Adipocyte (in vitro differentiated cells): ENCODE measurements at regions not wholly inside any gene's neighbourhood (a gene's known extent, or its start where the extent isn't known, plus 50 kb on each side); places are given as distances from the start of the nearest gene placed in this dataset.

Experiments used
- DNase-seq: peaks from one replicate; pipeline ENCODE4 v3.0.0-alpha.2; 2015; ENCODE audit warnings: low read depth
- H3K27me3 ChIP-seq: replicated peaks from 2 replicates; pipeline ENCODE4 v1.7.0; 2013; ENCODE audit warnings: mild to moderate bottlenecking, low read length, moderate library complexity; ENCODE audit not compliant: control insufficient read depth, insufficient read depth
- H3K36me3 ChIP-seq: 2 replicates; pipeline ENCODE4 v1.7.0; 2013; ENCODE audit warnings: low read length, mild to moderate bottlenecking, moderate library complexity; ENCODE audit not compliant: control insufficient read depth, insufficient read depth, severe bottlenecking
- H3K4me1 ChIP-seq: 2 replicates; pipeline ENCODE4 v1.7.0; 2013; ENCODE audit warnings: mild to moderate bottlenecking, low read length, moderate library complexity; ENCODE audit not compliant: control insufficient read depth, insufficient read depth
- H3K4me3 ChIP-seq: 2 replicates; pipeline ENCODE4 v1.7.0; 2013; ENCODE audit warnings: mild to moderate bottlenecking, low read length, moderate library complexity
- H3K9ac ChIP-seq: 2 replicates; pipeline ENCODE4 v1.7.0; 2013; ENCODE audit warnings: mild to moderate bottlenecking, low read length, moderate library complexity
- H3K9me3 ChIP-seq: 2 replicates; pipeline ENCODE4 v1.7.0; 2013; ENCODE audit warnings: mild to moderate bottlenecking, low read length, moderate library complexity; ENCODE audit not compliant: control insufficient read depth

- H3K9ac ChIP-seq, result no peak overlapping the region
- H3K27me3 ChIP-seq, result no peaks in the 10 kb centered on the region
- H3K4me3 ChIP-seq, result no peak overlapping the region
- H3K9me3 ChIP-seq, result peaks cover 5% of the 10 kb centered on the region
- no peaks in the 10 kb centered on the region for H3K36me3 ChIP-seq
- DNase-seq, result no peak
- no peaks in the 10 kb centered on the region for H3K4me1 ChIP-seq
These were observed 499.2 kb upstream of the CDH4 start for GRCh38 chr20:60752741-60753420.

DNA sequence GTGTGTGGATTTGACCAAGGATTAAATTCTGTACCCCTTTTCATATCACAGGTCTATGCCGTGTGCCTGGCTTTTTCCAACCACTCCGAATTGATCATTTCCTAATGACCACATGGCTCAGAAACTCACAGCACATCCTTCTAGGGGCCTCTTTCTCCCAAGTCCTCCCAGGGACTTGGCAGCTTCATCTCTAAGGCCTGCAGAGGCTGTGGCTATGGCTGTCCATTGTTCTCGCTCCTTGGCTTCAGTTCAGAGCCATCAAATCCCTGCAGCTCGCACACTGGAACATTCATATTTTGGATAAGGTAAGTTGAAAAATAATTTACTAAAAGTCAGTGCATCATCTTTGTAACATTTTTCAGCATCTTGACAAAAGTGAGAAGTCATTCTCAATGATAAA, 497.2 kb upstream of the CDH4 start:
- DNase-seq, result no peak

GRCh38 chr20:60759651-60760050, 492.4 kb upstream of the CDH4 start:
- no peak overlapping the region for H3K4me3 ChIP-seq
- H3K27me3 ChIP-seq, result no peaks in the 10 kb centered on the region
- H3K36me3 ChIP-seq, result no peaks in the 10 kb centered on the region
- H3K9me3 ChIP-seq, result peaks cover 2% of the 10 kb centered on the region
- H3K4me1 ChIP-seq, result no peaks in the 10 kb centered on the region
- no peak for DNase-seq
- no peak overlapping the region for H3K9ac ChIP-seq

More for the DNA sequence above, 497.2 kb upstream of the CDH4 start:
- Histone ChIP-seq H3K4me1 (no peaks in the 10 kb centered on the region), H3K36me3 (no peaks in the 10 kb centered on the region), H3K9ac (no peak overlapping the region), H3K4me3 (no peak overlapping the region), H3K9me3 (peaks cover 5% of the 10 kb centered on the region), H3K27me3 (no peaks in the 10 kb centered on the region)

GRCh38 chr20:60760256-60761000, 491.6 kb upstream of the CDH4 start:
- Histone ChIP-seq H3K9ac (no peak overlapping the region), H3K27me3 (no peaks in the 10 kb centered on the region), H3K4me3 (no peak overlapping the region), H3K4me1 (no peaks in the 10 kb centered on the region), H3K36me3 (no peaks in the 10 kb centered on the region), H3K9me3 (peaks cover 2% of the 10 kb centered on the region)
- DNase-seq, result no peak

DNA sequence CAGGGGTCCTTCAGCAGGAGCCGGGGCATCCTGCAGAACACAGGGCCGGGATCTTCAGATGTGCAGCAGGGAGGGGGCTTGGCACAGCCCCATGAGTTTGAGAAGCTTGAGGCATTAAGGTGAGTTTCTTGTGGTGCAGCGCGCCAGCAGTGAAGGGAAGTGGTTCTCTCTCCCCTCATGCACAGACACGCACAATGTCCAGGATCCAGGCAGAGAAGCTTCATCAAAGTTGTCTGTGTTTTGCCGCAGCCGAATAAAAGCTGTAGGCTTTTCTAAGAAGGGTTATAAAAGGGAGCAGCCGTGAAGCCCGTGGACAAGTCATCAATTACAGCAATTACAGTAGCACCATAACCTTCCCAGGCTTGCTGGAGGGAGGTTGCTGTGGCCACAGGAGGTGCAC, 491.0 kb upstream of the CDH4 start:
- Histone ChIP-seq H3K4me3 (no peak overlapping the region), H3K9me3 (peaks cover 2% of the 10 kb centered on the region), H3K27me3 (no peaks in the 10 kb centered on the region), H3K4me1 (no peaks in the 10 kb centered on the region), H3K36me3 (no peaks in the 10 kb centered on the region), H3K9ac (no peak overlapping the region)
- no peak for DNase-seq

DNA sequence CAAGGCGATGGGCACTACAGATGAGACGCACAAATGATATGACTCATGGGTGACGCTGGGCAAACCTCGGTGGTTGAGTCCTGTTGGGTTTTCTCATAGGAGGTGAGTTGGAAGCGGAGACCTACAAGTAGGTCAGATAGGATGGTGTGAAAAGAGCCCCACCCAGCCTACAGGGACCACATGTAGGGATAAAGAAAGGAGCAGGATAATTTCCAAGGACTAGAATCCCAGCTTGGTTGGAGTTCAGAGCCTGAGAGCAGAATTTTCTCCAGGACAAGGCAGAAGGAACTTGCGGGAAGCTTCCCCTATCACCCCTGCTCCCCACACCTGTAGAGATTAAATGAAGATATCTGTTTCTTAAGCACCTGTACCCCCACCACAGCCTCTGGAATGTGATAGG, 489.7 kb upstream of the CDH4 start:
- no peak overlapping the region for H3K4me3 ChIP-seq
- H3K9ac ChIP-seq, result no peak overlapping the region
- H3K4me1 ChIP-seq, result no peaks in the 10 kb centered on the region
- H3K27me3 ChIP-seq, result no peaks in the 10 kb centered on the region
- no peaks in the 10 kb centered on the region for H3K36me3 ChIP-seq
- peaks cover 2% of the 10 kb centered on the region for H3K9me3 ChIP-seq
- no peak for DNase-seq

- Histone ChIP-seq H3K4me1 (no peaks in the 10 kb centered on the region), H3K9me3 (peaks cover 5% of the 10 kb centered on the region), H3K4me3 (no peak overlapping the region), H3K36me3 (no peaks in the 10 kb centered on the region), H3K9ac (no peak overlapping the region), H3K27me3 (no peaks in the 10 kb centered on the region)
- no peak for DNase-seq
These were observed 487.7 kb upstream of the CDH4 start for GRCh38 chr20:60764328-60764727.

- DNase-seq, result no peak
- Histone ChIP-seq H3K4me3 (no peak overlapping the region), H3K36me3 (no peaks in the 10 kb centered on the region), H3K4me1 (no peaks in the 10 kb centered on the region), H3K9ac (no peak overlapping the region), H3K9me3 (peaks cover 9% of the 10 kb centered on the region), H3K27me3 (no peaks in the 10 kb centered on the region)
These were observed 487.3 kb upstream of the CDH4 start for GRCh38 chr20:60764771-60765170.

GRCh38 chr20:60765821-60766403, 486.1 kb upstream of the CDH4 start:
- Histone ChIP-seq H3K9me3 (peaks cover 14% of the 10 kb centered on the region), H3K4me3 (no peak overlapping the region), H3K4me1 (no peaks in the 10 kb centered on the region), H3K27me3 (no peaks in the 10 kb centered on the region), H3K9ac (no peak overlapping the region), H3K36me3 (no peaks in the 10 kb centered on the region)
- no peak for DNase-seq

DNA sequence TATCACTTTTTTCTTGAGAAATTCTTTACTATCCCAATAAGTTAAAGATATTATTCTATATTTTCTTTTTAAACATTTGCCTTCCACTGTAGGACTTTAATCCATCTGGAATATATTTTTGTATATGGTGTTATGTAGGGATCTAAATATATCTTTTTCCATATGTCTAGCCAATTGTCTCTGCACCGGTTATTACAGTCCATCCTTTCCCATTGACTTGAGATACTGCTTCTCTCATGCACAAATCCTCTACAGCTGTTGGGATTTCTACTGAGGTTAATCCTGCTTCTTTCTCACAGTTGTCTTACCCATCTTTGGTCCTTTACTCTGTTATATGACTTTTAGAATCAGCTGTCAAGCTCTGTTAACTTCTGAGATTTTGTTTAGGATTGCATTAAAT, 483.8 kb upstream of the CDH4 start:
- Histone ChIP-seq H3K4me3 (no peak overlapping the region), H3K9ac (no peak overlapping the region), H3K9me3 (peaks cover 14% of the 10 kb centered on the region), H3K4me1 (no peaks in the 10 kb centered on the region), H3K36me3 (no peaks in the 10 kb centered on the region), H3K27me3 (peaks cover 15% of the 10 kb centered on the region)
- DNase-seq, result no peak

DNA sequence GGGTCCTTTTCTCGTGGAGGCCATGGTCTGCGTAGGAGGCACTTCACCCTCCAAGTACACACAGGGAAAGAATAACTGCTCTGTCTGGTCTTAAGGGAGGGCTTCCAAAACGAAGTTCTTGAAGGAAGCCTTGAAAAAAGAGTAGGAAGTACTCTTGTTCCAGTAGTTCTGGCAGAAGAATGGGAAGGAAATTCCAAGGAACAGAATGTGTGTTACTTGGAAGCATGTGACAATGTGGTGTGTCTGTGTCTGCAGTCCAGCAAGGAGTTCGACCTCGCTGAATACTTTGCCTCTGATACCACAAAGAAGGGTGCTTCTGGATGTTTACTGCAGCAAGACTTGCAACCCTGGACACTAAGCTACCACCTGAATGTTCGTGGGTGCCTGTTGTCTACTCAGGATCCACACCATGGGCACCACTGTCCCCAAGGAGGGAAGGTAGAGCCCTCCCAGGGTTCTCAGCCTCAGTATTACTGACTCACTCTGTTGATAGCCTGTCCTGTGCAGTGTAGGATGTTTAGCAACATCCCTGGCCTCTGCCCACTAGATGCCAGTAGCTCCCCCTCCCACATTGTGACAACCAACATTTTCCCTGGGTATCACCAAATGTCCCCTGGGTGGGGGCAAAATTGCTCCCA, 471.6 kb upstream of the CDH4 start:
- H3K36me3 ChIP-seq, result no peaks in the 10 kb centered on the region
- peaks cover 10% of the 10 kb centered on the region for H3K4me1 ChIP-seq
- no peak overlapping the region for H3K9ac ChIP-seq
- H3K9me3 ChIP-seq, result peaks cover 14% of the 10 kb centered on the region
- DNase-seq, result no peak
- H3K4me3 ChIP-seq, result no peak overlapping the region
- peaks cover 4% of the 10 kb centered on the region for H3K27me3 ChIP-seq
